Mesothelial cell of epicardium (in vitro differentiated cells): ENCODE measurements at regions not wholly inside any gene's neighbourhood (a gene's known extent, or its start where the extent isn't known, plus 50 kb on each side); places are given as distances from the start of the nearest gene placed in this dataset.

Experiments
- DNase-seq, 2 experiments: peaks; one replicate each; pipeline ENCODE4 v3.0.0; 2021; ENCODE audit warnings: low spot score in 2 of 2; ENCODE audit not compliant: unreplicated experiment in 2 of 2
- H3K27ac Mint-ChIP-seq: 2 replicates; pipeline ENCODE4 v1.8.0; 2021; ENCODE audit warnings: mixed read lengths
- H3K27me3 Mint-ChIP-seq: 2 replicates; pipeline ENCODE4 v1.8.0; 2021; ENCODE audit warnings: low read depth, mixed read lengths
- H3K36me3 Mint-ChIP-seq: 2 replicates; pipeline ENCODE4 v1.8.0; 2021; ENCODE audit warnings: mixed read lengths
- H3K4me1 Mint-ChIP-seq: 2 replicates; pipeline ENCODE4 v1.8.0; 2021; ENCODE audit warnings: mixed read lengths
- H3K4me3 Mint-ChIP-seq: 2 replicates; pipeline ENCODE4 v1.8.0; 2021; ENCODE audit warnings: mild to moderate bottlenecking, moderate library complexity, mixed read lengths
- H3K9me3 Mint-ChIP-seq: 2 replicates; pipeline ENCODE4 v1.8.0; 2021; ENCODE audit warnings: mixed read lengths
- CTCF ChIP-seq: fragments of 200-600 bp; sonication (generic); IDR thresholded peaks from one replicate; pipeline ENCODE4 v1.5.0; 2021; ENCODE audit warnings: antibody characterized with exemption; ENCODE audit not compliant: unreplicated experiment

- Mint-ChIP-seq H3K36me3 (no peaks in the 10 kb centered on the region), H3K9me3 (peaks cover 5% of the 10 kb centered on the region), H3K27ac (no peak overlapping the region), H3K4me3 (no peak overlapping the region), H3K27me3 (no peaks in the 10 kb centered on the region), H3K4me1 (peaks cover 12% of the 10 kb centered on the region)
- no peak for DNase-seq
- no peak for TF ChIP-seq CTCF
Measured at GRCh38 chr7:27412164-27412563, 169.6 kb downstream of the EVX1 start.

- TF ChIP-seq CTCF: no peak
- peaks cover 9% of the 10 kb centered on the region for H3K4me1 Mint-ChIP-seq
- DNase-seq: no peak
- no peaks in the 10 kb centered on the region for H3K9me3 Mint-ChIP-seq
- no peaks in the 10 kb centered on the region for H3K27me3 Mint-ChIP-seq
- H3K4me3 Mint-ChIP-seq: no peak overlapping the region
- no peaks in the 10 kb centered on the region for H3K36me3 Mint-ChIP-seq
- H3K27ac Mint-ChIP-seq: no peak overlapping the region
Measured at GRCh38 chr7:27418541-27418940, 175.9 kb downstream of the EVX1 start.

- Mint-ChIP-seq H3K4me3 (no peak overlapping the region), H3K27me3 (no peaks in the 10 kb centered on the region), H3K36me3 (no peaks in the 10 kb centered on the region), H3K27ac (no peak overlapping the region), H3K9me3 (no peaks in the 10 kb centered on the region), H3K4me1 (peaks cover 3% of the 10 kb centered on the region)
- no peak for DNase-seq
- TF ChIP-seq CTCF: no peak
Measured at GRCh38 chr7:27419581-27420177, 177.1 kb downstream of the EVX1 start.

- Mint-ChIP-seq H3K4me1 (no peaks in the 10 kb centered on the region), H3K9me3 (peaks cover 2% of the 10 kb centered on the region), H3K27me3 (no peaks in the 10 kb centered on the region), H3K27ac (no peak overlapping the region), H3K4me3 (no peak overlapping the region), H3K36me3 (no peaks in the 10 kb centered on the region)
- no peak for TF ChIP-seq CTCF
- DNase-seq: no peak
Measured at GRCh38 chr7:27420702-27421101, 178.1 kb downstream of the EVX1 start.

GRCh38 chr7:27423290-27423689, 180.7 kb downstream of the EVX1 start:
- H3K4me1 Mint-ChIP-seq: no peaks in the 10 kb centered on the region
- peaks cover 6% of the 10 kb centered on the region for H3K9me3 Mint-ChIP-seq
- no peak overlapping the region for H3K4me3 Mint-ChIP-seq
- no peaks in the 10 kb centered on the region for H3K27me3 Mint-ChIP-seq
- no peak for DNase-seq
- H3K27ac Mint-ChIP-seq: no peak overlapping the region
- no peaks in the 10 kb centered on the region for H3K36me3 Mint-ChIP-seq
- no peak for TF ChIP-seq CTCF

- Mint-ChIP-seq H3K27ac (no peak overlapping the region), H3K9me3 (peaks cover 6% of the 10 kb centered on the region), H3K36me3 (no peaks in the 10 kb centered on the region), H3K4me1 (no peaks in the 10 kb centered on the region), H3K4me3 (no peak overlapping the region), H3K27me3 (no peaks in the 10 kb centered on the region)
- no peak for TF ChIP-seq CTCF
- DNase-seq: no peak
Measured at GRCh38 chr7:27423821-27424220, 181.2 kb downstream of the EVX1 start.
